GM12873 (cell line): ENCODE measurements at regions not wholly inside any gene's neighbourhood (a gene's known extent, or its start where the extent isn't known, plus 50 kb on each side); places are given as distances from the start of the nearest gene placed in this dataset.

ENCODE experiments used
- TF ChIP-seq, protein P1 (sequence below): IDR thresholded peaks from 2 replicates; pipeline ENCODE4 v1.5.1; 2012; ENCODE audit warnings: low read depth, mild to moderate bottlenecking, moderate library complexity, low read length, control low read depth; ENCODE audit not compliant: insufficient read depth; ENCODE audit errors: missing control alignments

DNA sequence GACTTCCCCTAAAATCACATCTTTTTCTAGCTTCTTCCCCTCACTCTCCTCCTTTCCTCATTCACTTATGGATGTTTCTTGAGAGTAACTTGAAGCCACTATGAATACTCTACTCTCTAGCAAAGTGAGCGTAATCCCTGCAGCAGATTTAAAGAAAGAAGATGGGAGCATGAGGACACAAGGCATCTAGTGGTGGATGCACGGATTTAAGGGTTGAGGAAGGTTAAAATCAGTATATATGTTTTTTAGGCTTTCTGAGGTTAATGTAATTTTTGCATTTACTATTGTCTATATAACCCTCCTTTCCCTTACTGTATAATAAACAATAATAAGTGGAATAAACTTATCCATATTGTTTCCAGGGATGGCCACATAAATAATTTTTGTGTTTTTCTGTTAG, 495.2 kb upstream of the TPK1 start:
- TF ChIP-seq, protein P1, sequence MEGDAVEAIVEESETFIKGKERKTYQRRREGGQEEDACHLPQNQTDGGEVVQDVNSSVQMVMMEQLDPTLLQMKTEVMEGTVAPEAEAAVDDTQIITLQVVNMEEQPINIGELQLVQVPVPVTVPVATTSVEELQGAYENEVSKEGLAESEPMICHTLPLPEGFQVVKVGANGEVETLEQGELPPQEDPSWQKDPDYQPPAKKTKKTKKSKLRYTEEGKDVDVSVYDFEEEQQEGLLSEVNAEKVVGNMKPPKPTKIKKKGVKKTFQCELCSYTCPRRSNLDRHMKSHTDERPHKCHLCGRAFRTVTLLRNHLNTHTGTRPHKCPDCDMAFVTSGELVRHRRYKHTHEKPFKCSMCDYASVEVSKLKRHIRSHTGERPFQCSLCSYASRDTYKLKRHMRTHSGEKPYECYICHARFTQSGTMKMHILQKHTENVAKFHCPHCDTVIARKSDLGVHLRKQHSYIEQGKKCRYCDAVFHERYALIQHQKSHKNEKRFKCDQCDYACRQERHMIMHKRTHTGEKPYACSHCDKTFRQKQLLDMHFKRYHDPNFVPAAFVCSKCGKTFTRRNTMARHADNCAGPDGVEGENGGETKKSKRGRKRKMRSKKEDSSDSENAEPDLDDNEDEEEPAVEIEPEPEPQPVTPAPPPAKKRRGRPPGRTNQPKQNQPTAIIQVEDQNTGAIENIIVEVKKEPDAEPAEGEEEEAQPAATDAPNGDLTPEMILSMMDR = no peak

DNA sequence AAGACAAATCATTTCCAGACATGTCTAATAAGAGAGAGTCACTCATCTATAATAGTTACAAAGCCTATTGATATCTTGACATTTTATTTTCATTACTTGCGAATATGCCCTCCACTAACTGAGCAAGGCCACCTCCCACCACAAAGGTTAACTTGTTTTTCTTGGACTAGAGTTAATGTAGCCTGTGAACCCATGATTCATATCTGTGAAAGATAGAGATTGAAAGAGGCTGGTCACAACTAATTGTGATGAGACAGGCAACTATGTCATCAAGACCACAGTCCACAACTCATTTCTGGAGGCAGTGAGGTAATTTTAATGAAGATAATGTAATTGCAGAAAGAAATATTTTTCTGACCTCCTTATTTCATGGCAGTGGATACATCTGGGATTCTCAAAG, 491.8 kb upstream of the TPK1 start:
- TF ChIP-seq, protein P1 = no peak

DNA sequence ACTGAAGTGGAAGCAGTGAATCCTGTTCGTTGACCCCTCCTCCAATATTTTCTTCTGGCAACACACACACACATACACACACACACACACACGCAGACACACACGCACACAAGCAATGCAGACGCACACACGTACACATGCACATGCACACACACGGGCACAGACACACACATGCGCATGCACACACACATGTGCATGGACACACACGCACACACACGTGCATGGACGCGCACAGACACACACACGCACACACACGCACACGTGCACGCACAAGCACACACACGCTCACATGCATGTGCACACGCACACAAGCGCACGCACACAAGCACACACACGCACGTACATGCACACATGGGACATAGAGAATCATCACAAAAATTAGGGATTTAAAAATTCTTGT, 488.2 kb upstream of the TPK1 start:
- TF ChIP-seq, protein P1 = no peak

DNA sequence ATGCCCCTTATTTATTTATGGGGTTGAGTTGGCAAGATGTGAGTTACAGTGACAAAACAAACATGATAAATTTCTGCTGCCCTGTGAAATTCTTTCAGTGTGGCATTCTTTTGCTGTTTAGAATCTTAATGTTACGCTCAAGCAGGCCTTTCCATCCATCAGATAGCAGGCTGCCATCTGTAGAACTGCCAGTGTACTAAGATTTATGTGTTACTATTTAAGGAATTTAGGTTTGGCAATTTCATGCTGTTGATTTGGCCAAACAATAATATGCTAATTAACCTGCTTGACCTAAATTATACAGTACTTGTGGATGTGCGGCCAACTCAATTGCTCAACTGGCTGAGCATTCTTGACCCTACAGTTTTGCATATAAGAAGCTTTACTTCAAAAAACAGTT, 477.7 kb upstream of the TPK1 start:
- TF ChIP-seq, protein P1 = no peak

DNA sequence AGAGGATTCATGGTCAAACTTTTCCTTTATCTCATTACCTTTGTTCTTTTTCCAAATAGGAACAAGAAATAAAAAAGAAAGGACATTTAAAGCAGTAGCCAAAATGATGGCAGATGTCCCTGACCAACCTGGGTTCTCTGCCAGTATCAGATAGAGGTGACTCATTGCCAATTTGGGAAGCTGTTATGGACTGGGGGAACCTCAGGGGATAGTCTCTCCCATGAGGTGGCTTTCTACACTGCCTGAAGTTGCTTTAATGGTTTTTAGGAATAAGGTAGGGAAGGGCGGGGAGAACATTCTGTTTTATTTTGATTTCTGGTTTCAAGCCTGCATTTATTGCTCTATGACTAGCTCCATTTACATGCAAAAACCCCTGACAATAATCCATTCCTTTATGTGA, 457.9 kb upstream of the TPK1 start:
- TF ChIP-seq, protein P1 = no peak

DNA sequence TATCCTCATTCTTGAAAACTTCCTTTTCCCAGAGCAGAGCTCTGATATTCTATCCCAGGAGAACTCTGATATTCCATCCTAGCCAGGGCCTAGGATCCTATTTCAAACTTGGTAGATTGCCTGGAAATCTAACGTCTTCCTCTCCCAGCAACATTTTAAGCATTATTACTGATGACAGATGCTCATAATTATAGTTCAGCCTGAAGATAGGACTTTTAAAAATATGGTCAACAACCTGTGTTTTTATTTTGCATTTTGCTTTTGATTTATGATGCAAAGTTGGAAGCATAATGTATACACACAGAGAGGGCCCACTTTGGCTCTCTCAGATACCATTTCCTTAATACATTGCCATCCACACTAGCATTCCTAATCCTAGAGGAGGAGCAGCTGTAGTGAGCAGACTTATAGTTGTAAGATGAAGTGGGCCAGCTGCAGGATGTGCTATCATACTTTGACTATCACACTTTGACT, 457.4 kb upstream of the TPK1 start:
- TF ChIP-seq, protein P1 = no peak

DNA sequence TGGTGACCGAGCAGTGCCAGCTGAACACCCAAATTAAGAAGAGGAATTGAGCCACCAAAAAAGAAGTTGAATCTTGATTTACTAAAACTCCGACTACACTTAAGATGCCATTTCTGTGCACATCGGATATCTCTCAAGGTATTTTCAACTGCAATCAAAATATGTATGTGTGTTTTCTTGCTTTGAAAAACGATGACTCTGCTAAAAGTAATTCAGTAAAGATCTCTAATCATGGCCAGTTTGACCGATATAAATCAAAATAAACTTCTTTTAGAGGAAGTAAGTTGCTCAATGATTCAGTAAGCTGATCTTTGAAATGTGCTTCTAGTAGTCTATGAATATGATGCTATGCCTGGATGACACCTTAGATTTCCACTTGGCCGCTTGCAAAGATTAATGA, 453.5 kb upstream of the TPK1 start:
- TF ChIP-seq, protein P1 = no peak

DNA sequence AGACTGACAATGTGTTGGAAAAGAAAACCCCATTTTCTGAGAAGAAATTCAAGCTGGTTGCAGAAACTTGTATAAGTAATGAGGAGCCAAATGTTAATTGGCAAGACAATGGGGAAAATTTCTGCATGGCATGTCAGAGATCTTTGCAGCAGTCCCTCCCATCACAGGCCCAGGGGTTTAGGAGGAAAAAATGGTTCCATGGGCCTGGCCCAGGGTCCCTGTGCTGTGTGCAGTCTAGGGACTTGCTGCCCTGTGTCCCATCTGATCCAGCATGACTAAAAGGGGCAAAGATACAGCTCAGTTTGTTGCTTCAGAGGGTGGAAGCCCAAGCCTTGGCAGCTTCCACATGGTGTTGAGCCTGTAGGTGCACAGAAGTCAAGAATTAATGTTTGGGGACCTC, 440.3 kb upstream of the TPK1 start:
- TF ChIP-seq, protein P1 = no peak
